SH-SY5Y (cell line): ENCODE measurements at regions not wholly inside any gene's neighbourhood (a gene's known extent, or its start where the extent isn't known, plus 50 kb on each side); places are given as distances from the start of the nearest gene placed in this dataset.

ENCODE experiments used
- GATA2 ChIP-seq: IDR thresholded peaks from 2 replicates; pipeline ENCODE4 v1.6.1; 2011; ENCODE audit warnings: mild to moderate bottlenecking, low read depth, low read length
- GATA3 ChIP-seq: IDR thresholded peaks from 2 replicates; pipeline ENCODE4 v1.6.1; 2011; ENCODE audit warnings: low read depth, mild to moderate bottlenecking, low read length, moderate library complexity

DNA sequence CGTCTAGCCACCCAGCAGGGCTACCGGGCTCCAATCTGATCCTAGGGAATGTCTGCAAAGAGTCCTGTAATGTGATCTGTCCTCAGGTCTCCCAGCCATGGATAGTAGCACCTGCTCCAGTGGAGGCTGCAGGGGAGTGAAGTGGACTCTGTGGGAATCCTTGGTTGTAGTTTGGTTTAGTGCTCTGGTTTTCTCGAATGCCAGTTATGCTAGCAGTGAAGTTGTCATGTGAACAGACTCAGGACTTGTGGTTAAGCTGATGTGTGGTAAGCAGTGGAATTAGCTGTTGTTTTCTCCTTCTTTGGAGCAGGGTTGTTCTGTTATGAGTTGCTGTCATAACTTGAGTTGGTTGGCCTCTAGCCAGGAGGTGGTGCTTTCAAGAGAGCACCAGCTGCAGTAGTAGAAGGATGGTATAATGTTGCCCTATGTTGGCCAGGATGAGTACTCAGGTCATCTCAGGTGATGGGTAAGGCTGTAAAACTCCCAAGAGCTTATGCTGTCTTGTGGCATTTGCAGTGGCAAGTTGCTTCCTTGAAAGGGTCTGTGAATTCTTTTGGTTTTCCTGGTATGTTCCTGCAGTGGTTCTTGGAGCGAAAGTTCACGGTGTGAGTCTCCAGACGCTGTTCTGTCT, 390.2 kb downstream of the UTRN start:
- no peak for TF ChIP-seq GATA2
- no peak for TF ChIP-seq GATA3
